HG02938 (cell line): ENCODE measurements at regions not wholly inside any gene's neighbourhood (a gene's known extent, or its start where the extent isn't known, plus 50 kb on each side); places are given as distances from the start of the nearest gene placed in this dataset.
"Not testable (repeated sequence)": the region's sequence is repeated elsewhere in the genome, so short reads cannot be mapped to it uniquely, and the experiment has no call there.

ENCODE experiments used
- ATAC-seq: cut with Tn5 transposase; IDR thresholded peaks from one replicate; pipeline ENCODE4 v1.9.1; 2021; ENCODE audit warnings: mild to moderate bottlenecking, moderate library complexity; ENCODE audit not compliant: unreplicated experiment

DNA sequence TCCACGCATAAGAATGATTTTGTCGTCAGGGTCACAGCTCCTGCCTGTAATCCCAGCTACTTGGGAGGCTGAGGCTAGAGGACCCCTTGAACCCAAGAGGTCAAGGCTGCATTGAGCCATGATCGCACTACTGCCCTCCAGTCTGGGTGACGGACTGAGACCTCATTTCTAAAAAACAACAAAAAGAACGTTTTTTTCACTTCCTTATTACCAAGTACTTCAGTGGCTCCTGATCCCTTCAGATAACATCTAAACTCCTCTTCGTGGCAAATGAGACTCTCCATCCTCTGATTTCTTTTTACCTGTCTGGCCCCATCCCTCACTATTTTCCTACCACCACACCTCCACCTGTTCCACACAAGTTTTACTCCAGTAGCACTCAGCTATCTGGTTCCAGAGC is 105.4 kb upstream of the TLK1 start:
- ATAC-seq = no peak

DNA sequence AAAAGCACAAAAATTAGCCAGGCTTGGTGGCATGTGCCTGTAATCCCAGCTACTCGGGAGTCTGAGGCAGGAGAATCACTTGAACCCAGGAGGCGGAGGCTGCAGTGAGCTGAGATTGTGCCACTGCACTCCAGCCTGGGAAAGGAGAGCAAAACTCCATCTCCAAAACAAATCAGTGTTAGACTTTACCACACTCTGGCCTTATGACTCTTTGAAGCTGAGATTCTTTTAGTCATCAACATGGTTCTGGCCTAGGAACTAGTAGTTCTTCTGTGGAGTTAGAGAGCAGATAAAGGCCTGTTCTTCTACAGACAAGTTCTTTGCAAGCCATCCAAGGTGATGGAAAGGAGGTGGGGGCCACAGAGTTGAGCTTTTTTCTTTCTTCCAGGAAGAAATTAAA is 100.8 kb upstream of the TLK1 start:
- not testable (repeated sequence) for ATAC-seq

GRCh38 chr2:171260471-171261424 is 100.1 kb upstream of the TLK1 start:
- ATAC-seq = no peak

DNA sequence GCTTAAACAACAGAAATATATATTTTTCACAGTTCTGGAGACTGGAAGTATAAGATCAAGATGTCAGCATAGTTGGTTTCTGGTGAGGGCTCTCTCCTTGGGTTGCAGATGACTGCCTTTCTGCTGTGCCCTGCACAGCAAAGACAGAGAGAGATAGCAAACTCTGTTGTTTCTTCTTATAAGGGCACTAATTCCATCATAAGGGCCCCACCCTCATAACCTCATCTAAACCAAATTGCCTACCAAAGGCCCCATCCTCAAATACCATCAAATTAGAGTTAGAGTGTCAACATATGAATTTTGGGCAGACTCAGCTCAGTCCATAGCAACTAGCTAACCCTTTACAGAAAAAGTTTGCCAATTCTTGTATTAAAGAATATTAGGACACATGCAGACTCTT is 94.0 kb upstream of the TLK1 start:
- ATAC-seq = no peak

DNA sequence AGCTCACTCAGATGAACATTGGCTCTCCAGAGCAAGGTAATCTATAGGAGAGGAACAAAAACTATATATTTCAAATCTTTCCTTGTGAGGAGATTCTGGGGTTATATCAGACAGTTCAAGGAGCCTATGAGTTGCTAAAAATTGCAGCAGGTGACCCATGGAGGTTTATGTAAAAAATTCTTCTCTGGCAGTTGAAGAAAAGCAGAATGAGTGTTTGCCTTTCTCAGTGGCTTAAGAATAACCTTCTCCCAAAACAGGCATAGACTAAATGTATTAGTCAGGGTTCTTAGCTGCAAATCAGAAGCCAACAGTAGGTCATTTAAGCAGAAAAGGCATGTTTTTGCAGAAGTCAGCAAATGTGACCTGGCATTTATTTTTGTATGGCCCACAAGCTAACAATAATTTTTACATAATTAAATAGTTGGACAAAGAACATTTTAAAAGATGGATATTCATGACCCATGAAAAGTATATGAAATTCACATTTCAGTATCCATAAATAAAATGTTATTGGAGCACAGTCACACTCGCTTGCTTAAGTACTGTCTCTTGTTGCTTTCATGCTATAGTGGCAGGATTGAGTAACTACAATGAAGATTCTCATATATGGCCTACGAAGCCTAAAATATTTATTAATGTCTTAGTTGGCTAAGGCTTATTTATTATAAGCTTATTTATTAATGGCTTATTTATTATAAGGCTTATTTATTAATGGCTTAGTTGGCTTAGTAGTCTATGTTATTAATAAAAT is 93.4 kb upstream of the TLK1 start:
- no peak for ATAC-seq

GRCh38 chr2:171253279-171253678 is 92.6 kb upstream of the TLK1 start:
- ATAC-seq = no peak

GRCh38 chr2:171249689-171250088 is 89.0 kb upstream of the TLK1 start:
- no peak for ATAC-seq

- peak; percentile 73 for ATAC-seq
Observed at GRCh38 chr2:171247741-171248662, 87.3 kb upstream of the TLK1 start.

- ATAC-seq = no peak
Observed at GRCh38 chr2:171244970-171245782, 84.5 kb upstream of the TLK1 start.

GRCh38 chr2:171244466-171244969 is 83.8 kb upstream of the TLK1 start:
- no peak for ATAC-seq

GRCh38 chr2:171241771-171242170 is 81.1 kb upstream of the TLK1 start:
- no peak for ATAC-seq

DNA sequence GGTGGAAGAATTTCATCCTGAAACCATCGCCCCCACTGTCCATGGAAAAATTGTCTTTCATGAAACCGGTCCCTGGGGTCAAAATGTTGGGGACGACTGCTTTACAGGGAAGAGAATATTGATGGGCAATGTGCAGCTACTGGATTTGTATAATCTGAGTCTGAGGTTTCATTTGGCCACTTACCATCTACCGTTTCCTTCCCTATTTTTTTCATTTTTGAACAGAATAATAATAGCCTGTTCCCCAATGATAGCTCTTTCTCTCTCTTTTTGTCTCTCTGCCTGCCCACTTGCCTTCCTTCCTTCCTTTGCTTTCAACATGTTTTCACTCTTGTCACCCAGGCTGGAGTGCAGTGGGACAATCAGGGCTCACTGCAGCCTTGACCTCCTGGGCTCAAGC is 78.3 kb upstream of the TLK1 start:
- ATAC-seq = no peak

GRCh38 chr2:171237751-171238505 is 77.2 kb upstream of the TLK1 start:
- no peak for ATAC-seq

DNA sequence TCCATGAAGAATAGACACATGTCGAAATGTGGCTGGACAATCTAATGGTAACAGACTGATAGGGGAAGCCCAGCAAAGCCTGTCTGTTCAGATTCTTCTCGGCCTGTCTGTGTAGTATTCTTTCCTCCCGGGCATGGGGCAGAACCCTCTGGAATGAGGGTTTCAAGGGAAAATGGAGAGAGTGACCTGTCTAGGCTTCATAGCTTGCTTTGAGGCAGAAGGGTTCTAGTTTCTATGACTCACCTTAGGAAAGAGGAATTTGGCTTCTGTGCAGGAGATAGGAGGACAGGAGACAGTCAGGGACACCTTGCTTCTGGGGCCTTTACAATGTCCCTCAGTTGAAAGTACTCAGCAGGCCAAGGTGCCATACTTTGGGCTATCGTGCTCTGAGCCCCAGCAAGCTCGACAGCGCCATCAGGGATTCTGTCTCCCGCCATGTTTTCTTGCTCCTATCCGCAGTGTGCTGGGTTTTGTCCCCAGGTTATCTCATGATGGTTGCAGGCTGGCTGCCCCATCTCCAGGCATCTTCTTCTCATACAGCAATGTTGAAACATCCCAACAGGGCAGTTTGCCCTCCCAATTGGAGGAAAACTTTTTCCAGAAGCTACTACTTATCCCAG is 74.7 kb upstream of the TLK1 start:
- no peak for ATAC-seq

GRCh38 chr2:171230176-171230575 is 69.5 kb upstream of the TLK1 start:
- no peak for ATAC-seq

GRCh38 chr2:171228826-171229225 is 68.1 kb upstream of the TLK1 start:
- no peak for ATAC-seq

GRCh38 chr2:171227066-171227782 is 66.5 kb upstream of the TLK1 start:
- no peak for ATAC-seq

DNA sequence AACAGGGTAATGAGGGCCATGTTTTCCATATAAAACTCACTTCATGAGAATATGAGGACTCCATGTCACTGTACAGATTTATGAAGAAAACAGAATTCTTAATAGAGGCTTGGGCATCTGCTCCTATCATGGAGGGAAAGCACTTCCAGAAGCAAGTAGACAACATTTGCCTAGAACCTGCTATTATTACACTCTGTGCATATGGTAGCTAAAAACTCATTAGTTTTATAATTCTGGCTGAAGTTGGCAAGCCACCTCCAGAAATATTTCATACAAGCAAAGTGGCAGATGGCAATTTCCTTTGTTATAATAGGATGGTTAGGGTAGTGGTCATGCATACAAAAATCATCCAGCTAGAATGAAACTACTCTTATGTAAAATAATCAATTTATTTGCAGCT is 65.8 kb upstream of the TLK1 start:
- no peak for ATAC-seq
